ENCODE measurements at regions not wholly inside any gene's neighbourhood (a gene's known extent, or its start where the extent isn't known, plus 50 kb on each side); places are given as distances from the start of the nearest gene placed in this dataset.
"Not testable (repeated sequence)": the region's sequence is repeated elsewhere in the genome, so short reads cannot be mapped to it uniquely, and the experiment has no call there.

DNA sequence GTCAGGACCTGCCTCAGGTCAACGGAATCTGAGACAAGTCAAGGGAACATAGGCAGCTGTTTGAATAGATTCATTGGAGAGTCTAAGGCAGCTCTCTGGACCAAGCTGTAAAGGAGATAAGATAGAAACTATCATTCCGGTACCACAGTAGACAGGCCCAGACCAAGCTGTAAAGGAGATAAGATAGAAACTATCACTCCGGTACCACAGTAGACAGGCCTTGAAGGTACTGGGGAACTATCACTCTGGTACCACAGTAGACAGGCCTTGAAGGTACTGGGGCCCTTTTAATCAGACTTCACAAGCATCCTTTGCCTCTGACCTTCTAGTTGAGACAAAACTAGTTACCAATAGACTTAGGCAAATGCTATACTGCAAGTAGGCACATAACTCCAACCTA is 346.1 kb downstream of the DCDC2C start:
- DNase-seq: no peak

DNA sequence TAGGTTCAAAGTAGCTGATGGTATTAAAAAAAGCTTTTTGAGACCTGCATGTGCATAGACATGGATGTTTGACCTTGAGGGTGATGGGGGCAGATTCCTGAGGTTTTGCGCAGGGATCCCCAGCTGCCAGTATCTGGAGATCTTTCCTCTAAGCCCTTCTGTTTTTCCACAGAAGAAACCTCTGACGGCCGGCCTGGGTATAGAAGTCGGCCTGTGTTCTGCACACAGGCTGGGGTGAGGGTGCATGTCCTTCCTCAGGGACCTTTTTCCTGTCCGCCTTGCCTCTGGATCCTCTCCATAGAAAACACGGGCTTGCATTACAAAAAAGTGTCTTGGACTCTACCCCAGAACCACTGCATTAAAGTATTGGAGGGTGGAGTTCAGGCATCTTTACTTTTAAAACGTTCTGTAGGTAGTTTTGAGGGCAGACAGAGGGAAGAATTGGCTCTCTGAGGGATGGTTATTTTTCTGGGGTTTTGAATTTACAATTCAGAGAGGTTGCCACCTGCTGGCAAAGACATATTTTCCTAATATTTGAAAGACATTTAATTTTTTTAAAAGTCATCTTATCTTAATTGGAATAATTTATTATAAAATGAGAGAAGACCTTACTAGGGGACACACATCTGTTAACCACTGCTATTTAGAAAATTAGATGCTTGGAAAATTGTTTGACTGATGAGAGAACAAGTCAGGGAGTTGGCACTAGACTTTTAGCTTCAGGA is 350.6 kb downstream of the DCDC2C start:
- no peak for DNase-seq

DNA sequence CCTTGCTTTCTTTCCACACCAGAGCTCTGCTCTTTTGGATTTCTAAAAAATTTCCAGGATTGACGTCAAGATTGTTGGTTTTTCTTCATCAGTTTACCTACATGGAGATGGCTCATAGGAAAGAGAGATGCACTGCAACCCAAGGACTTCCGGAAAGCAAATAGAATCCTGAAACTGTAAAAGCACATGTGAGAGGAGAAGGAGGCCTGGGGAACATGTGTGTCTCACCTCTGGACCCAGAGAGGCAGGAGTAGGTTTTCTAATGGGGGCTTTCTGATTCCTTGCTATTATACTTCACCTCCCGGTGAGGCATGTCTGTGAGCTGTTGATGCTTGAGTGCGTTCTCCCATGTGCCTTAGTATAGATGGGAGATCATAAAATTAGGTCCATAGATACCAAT is 362.8 kb downstream of the DCDC2C start:
- no peak for DNase-seq

DNA sequence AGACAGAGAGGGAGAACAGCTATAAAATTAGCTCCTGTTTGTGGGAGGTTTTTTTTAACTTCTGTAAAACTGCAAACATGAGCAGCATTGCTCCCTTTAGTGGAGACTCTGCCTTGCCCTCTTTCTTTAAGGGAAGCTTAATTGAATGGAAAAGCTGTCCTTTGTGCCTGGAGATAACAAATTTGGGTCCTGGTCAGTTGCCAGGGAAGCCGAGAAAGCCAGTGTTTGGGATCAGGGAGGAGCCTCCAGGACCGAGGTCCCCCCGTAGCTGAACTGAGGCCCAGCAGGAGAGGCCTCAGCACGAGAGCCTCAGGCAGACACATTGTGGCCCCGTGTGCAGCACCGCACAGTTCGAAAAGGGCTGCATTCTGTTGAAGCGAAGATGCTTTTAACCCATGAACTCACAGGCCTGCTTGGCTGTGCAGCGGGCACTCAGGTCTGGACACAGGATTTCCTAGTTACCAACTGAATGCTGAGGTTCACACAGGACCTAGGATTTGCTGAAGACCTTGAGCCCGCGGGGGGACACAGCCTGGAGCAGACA is 369.7 kb downstream of the DCDC2C start:
- DNase-seq: no peak

DNA sequence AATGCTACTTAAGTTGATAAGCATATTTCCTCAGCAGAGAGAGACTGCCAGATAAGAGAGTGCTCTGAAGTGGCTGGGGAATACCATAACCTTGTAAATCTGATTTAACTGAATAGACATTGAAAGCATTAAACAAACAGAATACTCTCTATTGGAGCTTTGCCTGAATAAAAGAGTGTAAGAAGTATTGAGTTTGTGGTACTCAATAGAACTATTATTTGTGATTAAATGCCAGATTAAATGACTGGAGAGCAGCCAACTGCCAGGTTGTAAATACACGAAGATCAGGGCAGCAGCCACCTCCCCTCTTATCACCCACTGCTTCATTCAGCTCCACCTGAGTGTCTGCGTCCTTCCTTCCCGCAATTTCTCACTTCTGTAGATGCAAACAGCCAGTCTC is 373.6 kb downstream of the DCDC2C start:
- peak; percentile 92 for DNase-seq

DNA sequence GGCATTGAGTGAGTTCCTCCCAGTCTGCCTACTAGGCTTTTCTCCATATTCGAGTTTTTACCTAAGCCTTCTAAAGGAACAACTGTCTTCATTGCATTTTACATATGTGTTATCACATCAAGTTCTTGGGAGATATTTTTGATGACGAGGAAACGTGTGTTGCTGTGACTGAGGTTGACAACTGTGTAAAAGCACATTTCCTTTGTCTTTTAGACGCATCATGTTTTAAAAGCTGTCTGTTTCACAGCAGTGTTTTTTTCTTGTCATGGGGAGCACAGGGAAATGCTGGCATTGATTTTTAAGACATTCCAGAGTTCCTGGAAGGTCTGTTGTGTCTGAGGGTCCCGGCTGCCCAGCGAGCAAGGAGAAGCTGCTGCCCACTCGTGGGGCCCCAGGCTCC is 381.8 kb downstream of the DCDC2C start:
- DNase-seq: no peak

DNA sequence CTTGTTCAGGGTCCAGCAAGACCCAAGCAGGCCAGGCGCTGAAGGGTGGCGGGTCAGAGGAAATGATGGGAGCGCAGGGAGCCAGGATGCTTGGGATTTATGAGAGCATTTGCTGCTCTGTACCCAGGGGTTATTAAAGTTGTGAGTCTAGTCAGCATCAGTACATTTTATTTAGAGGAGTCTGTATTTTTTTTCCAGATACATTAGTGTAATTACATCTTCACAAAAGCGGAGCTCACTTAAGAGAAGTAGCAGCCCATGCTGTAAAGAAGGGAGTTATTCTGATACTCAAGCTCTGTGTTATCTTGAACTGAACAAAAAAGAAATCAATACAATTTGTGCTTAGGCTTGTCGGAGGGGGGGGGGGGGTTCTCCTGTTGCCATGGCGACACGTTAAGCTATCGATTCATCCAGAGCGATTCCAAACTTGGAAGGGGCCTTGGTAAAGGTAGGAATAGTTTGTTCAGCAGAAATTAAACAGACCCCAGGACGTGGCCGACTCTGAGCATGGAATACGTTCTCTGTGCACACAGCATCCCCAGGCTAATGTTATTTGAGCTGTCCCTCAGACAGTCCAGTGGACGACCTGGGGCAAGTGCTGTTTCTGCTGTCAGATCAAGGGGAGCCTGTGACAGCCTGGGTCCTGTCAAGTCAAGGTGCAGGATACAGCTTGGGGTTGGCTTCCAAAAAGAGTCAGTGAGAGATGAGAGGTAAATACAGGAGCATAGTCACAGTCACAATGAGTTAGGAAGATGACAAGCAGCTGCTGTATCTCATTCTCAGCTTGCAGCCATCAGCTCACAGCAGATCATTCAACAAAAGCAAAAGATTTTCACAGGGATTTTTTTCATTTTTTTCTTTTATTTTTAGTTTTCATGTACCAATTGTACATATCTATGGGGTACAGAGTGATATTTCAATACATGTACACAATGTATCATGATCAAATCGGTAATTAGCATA is 387.6 kb downstream of the DCDC2C start:
- peak; percentile 68 for DNase-seq

DNA sequence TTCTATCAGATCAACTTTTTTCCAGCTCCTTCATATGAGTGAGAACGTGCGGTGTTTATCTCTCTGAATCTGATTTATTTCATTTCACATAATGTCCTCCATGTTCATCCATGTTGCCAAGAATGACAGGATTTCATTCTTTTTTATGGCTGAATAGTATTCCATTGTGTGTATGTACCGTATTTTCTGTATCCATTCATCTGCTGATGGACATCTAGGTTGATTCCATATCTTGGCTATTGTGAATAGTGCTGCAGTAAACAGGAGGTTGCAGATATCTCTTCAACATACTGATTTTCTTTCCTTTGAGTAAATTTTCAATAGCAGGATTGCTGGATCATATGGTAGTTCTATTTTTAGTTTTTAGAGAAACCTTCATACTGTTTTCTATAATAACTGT is 388.5 kb downstream of the DCDC2C start:
- DNase-seq: no peak

DNA sequence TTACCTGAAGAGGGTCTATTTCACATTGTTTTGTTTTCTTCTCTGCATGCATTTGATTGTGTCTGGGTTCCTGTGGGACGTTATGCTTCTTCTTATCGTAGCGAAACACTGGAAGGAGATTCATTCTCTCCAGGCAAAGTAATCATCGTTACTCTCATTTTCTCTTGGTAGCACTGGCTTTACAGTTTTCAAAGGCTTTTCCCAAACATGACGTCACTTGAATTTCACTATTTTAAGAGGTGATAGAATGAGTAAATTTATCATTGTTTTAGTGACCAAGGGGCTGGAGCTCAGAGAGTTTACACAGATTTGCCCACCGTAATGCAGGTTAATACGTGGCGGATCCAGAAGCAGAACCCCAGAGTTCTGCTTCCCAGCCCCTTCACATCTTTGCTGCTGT is 391.4 kb downstream of the DCDC2C start:
- no peak for DNase-seq

DNA sequence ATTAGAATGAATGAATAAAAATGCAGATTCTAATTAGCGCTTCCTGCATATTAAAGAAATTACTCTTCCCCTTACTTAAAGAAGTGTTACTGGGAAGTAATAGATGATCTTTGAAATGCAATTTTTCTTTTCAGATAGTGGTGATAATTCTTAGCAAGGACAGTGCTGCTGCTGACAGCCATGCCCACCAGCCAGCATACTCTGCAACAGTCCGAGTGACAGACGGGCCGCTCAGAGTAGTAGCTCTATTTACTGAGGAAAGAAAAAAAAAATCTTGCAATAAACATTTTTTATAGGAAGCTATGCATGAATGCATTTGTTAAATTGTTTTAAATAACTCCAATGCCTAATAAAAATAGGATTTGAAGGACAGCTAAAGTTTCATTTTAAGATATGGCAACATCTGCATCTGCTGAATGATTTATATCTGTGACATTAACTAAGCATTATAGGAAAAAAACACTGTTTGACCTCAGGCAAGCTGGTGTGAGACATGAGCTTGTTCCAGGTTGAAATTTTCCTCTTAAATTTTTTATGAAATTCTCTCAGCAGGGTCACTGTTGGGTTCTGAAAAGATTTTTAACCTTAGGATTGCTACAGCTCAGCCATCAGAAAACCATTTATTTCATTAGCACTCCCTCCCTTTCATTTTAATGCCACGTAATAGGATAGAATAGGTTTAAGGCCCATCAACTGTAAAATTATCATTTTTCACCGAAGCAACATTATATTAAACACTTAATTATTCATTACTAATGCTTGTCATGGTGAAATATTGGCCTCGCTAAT is 393.8 kb downstream of the DCDC2C start:
- no peak for DNase-seq

DNA sequence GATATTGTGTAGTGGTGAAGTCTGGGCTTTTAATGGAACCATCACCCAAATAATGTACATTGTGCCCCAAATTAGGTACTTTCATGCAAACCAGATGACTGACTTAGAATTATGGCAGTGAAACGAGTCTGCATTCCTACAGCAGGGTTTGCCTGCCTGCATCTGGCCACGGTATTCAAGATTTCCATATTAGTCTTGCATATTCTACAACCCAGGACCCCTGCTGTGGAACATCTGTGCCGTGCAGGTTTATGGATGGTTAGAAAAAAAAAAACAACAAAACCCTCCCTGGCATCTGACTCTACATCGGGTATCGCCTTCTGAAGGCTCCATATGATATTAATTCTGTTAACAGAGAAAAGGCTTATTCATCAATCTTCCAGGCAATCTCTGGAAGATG is 394.8 kb downstream of the DCDC2C start:
- DNase-seq: no peak

DNA sequence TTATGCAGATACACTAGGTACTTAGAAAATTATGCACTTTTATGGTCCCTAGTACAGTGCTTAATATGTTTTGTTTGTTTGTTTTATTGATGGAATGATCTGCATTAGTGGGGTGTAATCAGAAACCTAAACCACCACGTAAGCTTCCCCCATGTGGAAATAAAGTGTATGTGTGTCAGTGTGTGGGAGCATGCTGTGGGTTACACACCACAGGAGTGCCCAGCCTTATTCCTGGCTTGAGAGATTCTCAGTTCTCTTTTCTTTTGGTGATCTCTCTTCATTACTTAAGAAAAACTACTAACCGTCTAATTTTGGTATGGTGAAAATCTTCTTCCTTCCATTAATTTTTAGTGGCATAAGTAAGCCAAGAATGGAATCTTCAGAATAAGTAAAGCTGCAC is 398.6 kb downstream of the DCDC2C start:
- DNase-seq: no peak

DNA sequence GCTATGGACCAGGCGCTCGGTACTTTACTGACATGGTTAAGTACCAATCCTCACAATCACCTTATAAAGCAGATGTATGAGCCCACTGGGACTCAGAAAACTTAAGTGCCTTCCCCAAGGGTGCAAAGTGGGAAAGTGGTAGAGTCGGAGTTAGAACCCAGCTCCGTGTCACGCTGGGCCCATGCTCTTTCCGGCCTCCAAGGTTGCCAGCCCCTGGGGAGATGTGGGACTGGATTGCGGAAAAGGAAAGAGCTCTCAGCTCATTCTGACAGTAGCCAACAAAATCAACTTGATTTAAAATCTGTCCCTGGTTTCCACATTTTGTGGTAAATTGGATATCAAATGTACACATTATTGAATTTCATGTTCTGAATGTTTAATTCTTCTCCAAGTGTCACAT is 403.8 kb downstream of the DCDC2C start:
- no peak for DNase-seq

DNA sequence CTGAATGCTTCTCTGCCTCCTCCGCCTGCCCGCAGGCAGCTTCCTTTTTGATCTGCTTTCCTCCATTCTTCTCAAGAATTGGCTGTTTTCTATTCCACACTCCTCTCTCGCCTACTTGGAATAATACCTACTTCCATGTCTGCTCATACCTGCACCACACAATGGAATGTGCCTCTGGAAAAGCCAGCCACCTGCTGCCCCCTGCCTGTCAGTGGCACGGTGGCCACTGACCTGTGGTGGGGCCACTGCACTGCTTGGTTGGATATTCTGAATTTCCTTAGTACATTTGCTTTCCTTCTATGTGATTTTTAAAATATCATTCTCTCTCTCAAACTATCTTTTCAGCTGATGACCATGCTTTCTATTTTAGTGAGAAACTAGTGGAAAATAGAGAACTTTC is 406.9 kb downstream of the DCDC2C start:
- no peak for DNase-seq

DNA sequence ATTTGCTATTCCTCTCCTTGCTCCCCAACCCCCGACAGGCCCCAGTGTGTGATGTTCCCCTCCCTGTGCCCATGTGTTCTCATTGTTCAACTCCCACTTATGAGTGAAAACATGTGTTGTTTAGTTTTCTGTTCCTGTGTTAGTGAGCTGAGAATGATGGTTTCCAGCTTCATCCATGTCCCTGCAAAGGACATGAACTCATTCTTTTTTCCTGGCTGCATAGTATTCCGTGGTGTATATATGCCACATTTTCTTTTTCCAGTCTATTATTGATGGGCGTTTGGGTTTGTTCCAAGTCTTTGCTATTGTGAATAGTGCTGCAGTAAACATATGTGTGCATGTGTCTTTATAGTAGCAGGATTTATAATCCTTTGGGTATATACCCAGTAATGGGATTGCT is 412.1 kb downstream of the DCDC2C start:
- not testable (repeated sequence) for DNase-seq

DNA sequence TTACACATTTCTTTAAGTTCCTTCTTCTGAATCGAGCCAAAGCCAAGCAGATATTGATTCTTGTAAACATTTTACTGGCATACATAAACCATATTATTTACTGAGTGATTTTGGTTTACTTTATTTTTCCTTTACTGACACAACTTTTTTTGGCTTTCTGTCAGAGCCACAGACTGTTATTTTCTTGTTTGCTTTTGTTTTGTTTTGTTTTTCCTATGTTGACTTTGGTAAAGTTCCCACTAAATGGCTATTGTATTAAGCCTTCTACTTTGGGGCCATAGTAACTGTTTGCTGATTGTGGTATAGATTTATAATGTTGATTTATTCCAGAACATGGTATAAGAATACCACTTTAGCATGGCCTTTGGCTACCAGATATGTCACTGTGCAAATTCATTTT is 419.4 kb downstream of the DCDC2C start:
- peak; percentile 26 for DNase-seq

DNA sequence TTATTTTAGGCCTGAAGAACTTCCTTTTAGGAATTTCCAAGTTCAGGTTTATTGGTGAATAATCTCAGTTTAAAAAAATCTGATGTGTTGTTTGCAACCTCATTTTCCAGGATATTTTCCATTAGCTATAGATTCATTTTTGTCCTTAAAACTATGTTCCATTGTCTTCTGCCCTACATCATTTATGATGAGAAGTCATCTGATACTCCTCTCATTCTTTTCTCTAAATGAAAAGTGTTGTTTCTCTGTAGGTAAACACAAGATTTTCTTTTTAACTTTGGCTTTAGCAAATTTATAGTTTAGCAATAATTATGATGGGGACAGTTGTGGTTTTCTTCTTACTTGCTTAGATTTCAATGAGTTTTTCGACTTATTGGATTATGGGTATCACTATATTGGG is 427.3 kb downstream of the DCDC2C start:
- no peak for DNase-seq

DNA sequence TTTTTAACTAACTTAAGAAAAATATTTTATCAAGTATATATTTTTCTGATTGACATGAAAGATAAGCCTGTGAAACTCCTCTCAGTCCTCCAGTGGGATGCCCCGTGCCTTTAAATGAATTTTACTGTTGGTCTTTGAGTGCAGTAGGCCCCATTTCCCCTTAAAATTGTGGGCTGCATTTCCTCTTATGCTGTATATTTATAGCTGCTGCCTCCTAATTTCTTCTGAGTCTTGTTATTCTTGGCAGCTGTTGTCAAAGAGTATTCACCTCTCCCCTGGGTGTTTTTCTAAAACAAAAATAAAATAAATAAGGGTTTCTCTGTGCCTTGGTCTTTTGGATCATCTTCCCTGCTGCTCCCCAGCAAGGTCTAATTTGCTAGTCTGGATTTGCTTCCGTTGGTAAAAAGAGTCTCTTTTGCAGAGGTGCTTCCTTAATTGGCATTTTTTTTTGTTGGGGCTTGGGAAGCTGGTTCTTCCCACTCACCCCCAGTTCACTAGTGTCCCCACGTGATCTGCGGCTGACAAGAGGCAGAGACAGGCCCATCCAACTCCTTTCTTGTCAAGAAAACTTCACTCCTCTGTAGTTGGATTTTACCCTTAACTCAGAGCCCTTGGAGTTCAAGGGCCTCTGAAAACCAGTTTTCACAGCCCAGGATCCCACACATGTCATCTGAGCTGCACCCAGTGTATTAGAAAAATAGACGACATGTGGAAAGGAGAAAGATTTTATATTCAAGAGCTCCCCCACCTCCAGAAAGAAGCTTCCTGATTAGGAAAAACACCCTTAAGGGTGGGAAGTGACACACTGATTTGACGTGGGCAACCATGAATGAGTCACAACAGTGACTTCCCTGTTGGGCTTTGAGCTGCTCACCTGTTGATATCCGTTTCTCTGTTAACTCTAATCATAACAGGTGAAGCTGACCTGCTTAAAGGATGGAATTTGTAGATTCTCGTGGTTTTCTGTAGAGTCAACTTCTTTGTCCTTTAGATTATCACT is 431.5 kb downstream of the DCDC2C start:
- no peak for DNase-seq

DNA sequence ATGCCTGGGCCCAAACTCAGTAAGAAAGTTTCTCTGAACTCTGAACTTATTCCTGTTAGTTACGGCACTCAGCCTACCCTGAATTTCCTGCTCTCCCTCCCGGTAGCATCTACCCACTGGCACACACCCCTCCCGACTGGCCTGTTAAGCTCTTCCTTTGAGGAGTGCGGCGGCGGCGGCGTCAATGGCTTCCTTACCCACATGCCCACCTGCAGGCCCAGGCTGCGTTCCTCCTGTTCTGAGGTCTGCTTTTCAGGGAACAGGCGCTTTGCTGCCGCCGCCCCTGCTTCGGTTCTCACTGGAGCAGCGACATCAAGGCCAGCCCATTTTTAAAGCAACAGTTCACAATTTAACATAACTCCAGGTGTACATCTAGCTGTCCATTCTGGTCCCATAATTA is 432.4 kb downstream of the DCDC2C start:
- no peak for DNase-seq

DNA sequence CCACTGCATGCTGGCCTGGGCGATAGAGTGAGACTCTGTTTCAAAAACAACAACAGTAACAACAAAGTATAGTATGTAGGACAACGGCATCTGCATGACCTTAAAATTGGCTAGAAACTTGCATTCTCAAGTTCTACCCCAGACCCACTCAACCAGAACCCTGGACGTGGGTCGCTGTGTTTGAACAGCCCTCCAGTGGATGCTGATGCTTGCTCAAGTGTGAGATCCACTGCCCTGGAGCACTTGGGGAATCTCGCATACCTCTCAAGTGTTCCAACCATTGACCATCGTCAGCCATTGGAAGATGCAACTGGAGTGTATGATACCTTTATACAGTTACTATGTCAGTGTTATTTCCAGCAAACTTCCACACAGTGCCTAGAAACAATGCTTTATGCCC is 435.9 kb downstream of the DCDC2C start:
- DNase-seq: no peak

DNA sequence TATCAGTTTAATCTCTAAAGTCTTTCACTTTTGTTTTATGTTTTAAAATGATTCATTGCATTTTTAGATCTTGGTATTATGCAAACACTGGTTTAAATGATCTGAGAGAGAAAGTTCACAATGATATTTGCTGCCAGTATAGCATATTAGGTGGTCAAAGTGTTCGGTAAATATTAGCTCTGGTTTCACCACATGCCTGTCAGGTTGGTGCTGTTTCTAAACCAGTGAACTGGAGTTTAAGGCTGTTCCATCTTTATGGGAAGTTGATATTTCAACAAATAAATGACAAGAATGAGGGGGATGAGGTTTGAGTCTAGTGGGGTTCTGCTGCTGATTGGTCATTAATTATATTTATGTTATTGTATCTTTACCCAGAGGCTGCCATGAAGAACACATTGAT is 436.4 kb downstream of the DCDC2C start:
- peak; percentile 31 for DNase-seq
